HepG2 (cell line): ENCODE measurements at regions not wholly inside any gene's neighbourhood (a gene's known extent, or its start where the extent isn't known, plus 50 kb on each side); places are given as distances from the start of the nearest gene placed in this dataset.

Source experiments
- ATAC-seq: fragments of 200-7000 bp; cut with Tn5 transposase; 3 replicates; pipeline ENCODE4 v1.9.1; 2020; ENCODE audit warnings: mild to moderate bottlenecking, moderate library complexity
- BruUV-seq: library from RNA; stranded (reverse); fragments of 400-500 nt; replicated peaks from 2 replicates; lab custom pipeline; 2021; lab: Mats Ljungman, UMichigan
- CTCF ChIA-PET: fragments of 300-600 bp; formaldehyde crosslinking; extraction: SDS; loops from one replicate; lab custom pipeline; 2021; ENCODE audit warnings: low total read pairs, inconsistent platforms, low intra/inter-chr PET ratio; lab: Yijun Ruan, JAX
- POLR2A ChIA-PET: fragments of 350-600 bp; sonication (Branson Sonifier 250); formaldehyde crosslinking; loops from one replicate; lab custom pipeline; 2020; ENCODE audit warnings: antibody characterized with exemption, inconsistent platforms; lab: Yijun Ruan, JAX
- DNase-seq: peaks from one replicate; pipeline ENCODE4 v3.0.0-alpha.2; 2015; ENCODE audit warnings: low spot score
- FAIRE-seq: peaks from 3 replicates; lab custom pipeline; 2011; peaks lifted over from hg19 to GRCh38; lab: Jason Lieb, UNC
- H2AFZ ChIP-seq: one replicate; pipeline ENCODE4 v1.6.1; 2011; ENCODE audit warnings: low read length, inconsistent platforms
- H3K27ac ChIP-seq: fragments of 300-600 bp; 3 replicates; pipeline ENCODE4 v1.8.0; 2011; ENCODE audit warnings: mixed run types, mild to moderate bottlenecking, mixed read lengths, low read length, inconsistent platforms; ENCODE audit not compliant: insufficient read depth; ENCODE audit errors: extremely low read length
- H3K27me3 ChIP-seq, 2 experiments: fragments of 200-600 bp in 1 of 2; 2 replicates in 1 of 2; 3 replicates in 1 of 2; pipeline versions ENCODE4 v1.6.0 to v1.8.0; 2011; ENCODE audit warnings: low read length in 2 of 2, mild to moderate bottlenecking in 2 of 2, moderate library complexity in 2 of 2, inconsistent platforms in 1 of 2; ENCODE audit not compliant: insufficient read depth in 2 of 2, control insufficient read depth in 1 of 2
- H3K36me3 ChIP-seq, 2 experiments: fragments of 200-600 bp in 1 of 2; replicated peaks in 1 of 2; 2 replicates in 1 of 2; 3 replicates in 1 of 2; pipeline versions ENCODE4 v1.5.1 to v1.8.0; 2011; ENCODE audit warnings: low read length in 2 of 2, inconsistent platforms in 1 of 2; ENCODE audit not compliant: insufficient read depth in 2 of 2, control insufficient read depth in 1 of 2
- H3K4me1 ChIP-seq: 2 replicates; pipeline ENCODE4 v1.5.1; 2012; ENCODE audit warnings: low read length, inconsistent platforms; ENCODE audit not compliant: insufficient read depth
- H3K4me2 ChIP-seq: 2 replicates; pipeline ENCODE4 v1.6.0; 2011; ENCODE audit warnings: low read depth, low read length, inconsistent platforms
- H3K4me3 ChIP-seq, 3 experiments: fragments of 200-600 bp in 1 of 3; sonication (generic), shearing (Covaris generic) in 1 of 3; replicated peaks in 1 of 3; 2 replicates each; pipeline ENCODE4 v1.5.1; 2011 to 2016; ENCODE audit warnings: low read length in 3 of 3, inconsistent platforms in 2 of 3, low read depth in 2 of 3, mild to moderate bottlenecking in 2 of 3, control low read depth in 1 of 3, mixed read lengths in 1 of 3; ENCODE audit not compliant: insufficient read depth in 1 of 3
- H3K79me2 ChIP-seq: one replicate; pipeline ENCODE4 v1.6.1; 2011; ENCODE audit warnings: low read length, inconsistent platforms; ENCODE audit not compliant: insufficient read depth
- H3K9ac ChIP-seq: 2 replicates; pipeline ENCODE4 v1.6.0; 2011; ENCODE audit warnings: mild to moderate bottlenecking, low read depth, low read length, inconsistent platforms; ENCODE audit not compliant: insufficient read depth
- H3K9me3 ChIP-seq: 2 replicates; pipeline ENCODE4 v1.5.1; 2012; ENCODE audit warnings: mild to moderate bottlenecking, low read length
- H4K20me1 ChIP-seq: 2 replicates; pipeline ENCODE4 v1.6.0; 2011; ENCODE audit warnings: inconsistent platforms, mild to moderate bottlenecking, low read length, moderate library complexity; ENCODE audit not compliant: insufficient read depth
- HNF4G ChIP-seq, 2 experiments: sonication (generic) in 1 of 2; formaldehyde crosslinking in 1 of 2; IDR thresholded peaks; 2 replicates each; pipeline versions ENCODE4 v1.4.0 to v1.6.1; 2011 to 2020; ENCODE audit warnings: borderline replicate concordance in 2 of 2, low read depth in 2 of 2, mild to moderate bottlenecking in 2 of 2, low read length in 1 of 2, missing genetic modification reagents in 1 of 2, moderate library complexity in 1 of 2
- MEF2D ChIP-seq: sonication (generic); formaldehyde crosslinking; IDR thresholded peaks from 2 replicates; pipeline ENCODE4 v1.5.1; 2020; ENCODE audit warnings: mild to moderate bottlenecking, missing genetic modification reagents
- NPAS2 ChIP-seq: sonication (generic); formaldehyde crosslinking; IDR thresholded peaks from 2 replicates; pipeline ENCODE4 v1.8.0; 2022; ENCODE audit warnings: mild to moderate bottlenecking, missing genetic modification reagents, borderline replicate concordance
- SOX5 ChIP-seq: IDR thresholded peaks from 2 replicates; pipeline ENCODE4 v1.6.1; 2016; ENCODE audit warnings: borderline replicate concordance
- TBL1XR1 ChIP-seq: fragments of 150-350 bp; IDR thresholded peaks from 2 replicates; pipeline ENCODE4 v1.6.1; 2014; ENCODE audit warnings: borderline replicate concordance, low read length; ENCODE audit not compliant: partially characterized antibody
- TBX2 ChIP-seq: sonication (generic); formaldehyde crosslinking; IDR thresholded peaks from 2 replicates; pipeline ENCODE4 v1.5.0; 2020; ENCODE audit warnings: missing genetic modification reagents, mild to moderate bottlenecking, borderline replicate concordance
- ZBTB4 ChIP-seq: sonication (generic); formaldehyde crosslinking; IDR thresholded peaks from 2 replicates; pipeline ENCODE4 v1.4.0; 2020; ENCODE audit warnings: missing genetic modification reagents, mild to moderate bottlenecking, borderline replicate concordance
- ZC3H13 ChIP-seq: sonication (generic); formaldehyde crosslinking; IDR thresholded peaks from 2 replicates; pipeline ENCODE4 v1.8.1; 2023; ENCODE audit warnings: mild to moderate bottlenecking, missing genetic modification reagents, moderate library complexity
- ZKSCAN5 ChIP-seq: sonication (generic); formaldehyde crosslinking; IDR thresholded peaks from 2 replicates; pipeline ENCODE4 v1.5.1; 2020; ENCODE audit warnings: mild to moderate bottlenecking, missing genetic modification reagents
- ZNF556 ChIP-seq: sonication (generic); formaldehyde crosslinking; IDR thresholded peaks from 2 replicates; pipeline ENCODE4 v1.4.0; 2020; ENCODE audit warnings: mild to moderate bottlenecking, missing genetic modification reagents, borderline replicate concordance
- ZNF674 ChIP-seq: sonication (generic); formaldehyde crosslinking; IDR thresholded peaks from 2 replicates; pipeline ENCODE4 v1.5.0; 2020; ENCODE audit warnings: low read depth, mild to moderate bottlenecking, missing genetic modification reagents
- ZNF775 ChIP-seq: sonication (generic); formaldehyde crosslinking; IDR thresholded peaks from 2 replicates; pipeline ENCODE4 v1.4.0; 2020; ENCODE audit warnings: missing genetic modification reagents, mild to moderate bottlenecking, moderate library complexity, borderline replicate concordance
- WGBS: methylation state at CpG from one replicate; pipeline ENCODE4 v1.1.6; 2017; ENCODE audit warnings: low lambda C conversion rate; 5-methylcytosine and 5-hydroxymethylcytosine counted together
- in situ Hi-C: cut with HindIII; loops from 2 replicates; pipeline ENCODE4 v1.10.0; 2017; ENCODE audit warnings: low pct_unique_long_range_greater_than_20kb; ENCODE audit not compliant: extremely low pct_ligation_motif_present
- intact Hi-C: fragments of 100-400 bp; cut with micrococcal nuclease; formaldehyde crosslinking; loops from one replicate; pipeline ENCODE4 v1.10.0; 2022; ENCODE audit not compliant: unreplicated experiment
- TF ChIP-seq, protein P1 (sequence below): sonication (generic); formaldehyde crosslinking; IDR thresholded peaks from 2 replicates; pipeline ENCODE4 v1.9.0; 2022; ENCODE audit warnings: low read depth, missing genetic modification reagents
- TF ChIP-seq, protein P2 (sequence below): IDR thresholded peaks from 2 replicates; pipeline ENCODE4 v1.6.1; 2016; ENCODE audit warnings: missing compliant biosample characterization, missing genetic modification reagents, borderline replicate concordance

GRCh38 chr4:85187106-85187505 lies 220.6 kb upstream of the WDFY3 start:
- ATAC-seq (no peak), DNase-seq (no peak), FAIRE-seq (no peak)
- H3K27ac ChIP-seq: no peak overlapping the region
- in situ Hi-C loops (no loop called here), intact Hi-C loops (no loop called here)
- H3K36me3 ChIP-seq: no peaks in the 10 kb centered on the region
- ChIA-PET POLR2A (no interaction called here), CTCF (no interaction called here)
- H3K27me3 ChIP-seq: no peaks in the 10 kb centered on the region
- H2AFZ ChIP-seq: no peak overlapping the region
- H3K9me3 ChIP-seq: no peaks in the 10 kb centered on the region
- H3K9ac ChIP-seq: no peak overlapping the region
- no peaks in the 10 kb centered on the region for H3K79me2 ChIP-seq
- WGBS: 0% methylated on average over 1 of the region's 1 CpG
- no peak overlapping the region for H3K4me2 ChIP-seq
- H3K4me3 ChIP-seq: no peak overlapping the region
- no peaks in the 10 kb centered on the region for H4K20me1 ChIP-seq
- no TSS peak for BruUV-seq
- H3K4me1 ChIP-seq: no peaks in the 10 kb centered on the region
- no peak for TF ChIP-seq ZNF775 (CRISPR knock-in tag)
- TF ChIP-seq ZC3H13 (CRISPR knock-in tag): no peak
- TF ChIP-seq ZBTB4: no peak
- no peak for TF ChIP-seq TBX2 (CRISPR knock-in tag)
- TF ChIP-seq ZNF556 (CRISPR knock-in tag): no peak
- TF ChIP-seq, protein P1, sequence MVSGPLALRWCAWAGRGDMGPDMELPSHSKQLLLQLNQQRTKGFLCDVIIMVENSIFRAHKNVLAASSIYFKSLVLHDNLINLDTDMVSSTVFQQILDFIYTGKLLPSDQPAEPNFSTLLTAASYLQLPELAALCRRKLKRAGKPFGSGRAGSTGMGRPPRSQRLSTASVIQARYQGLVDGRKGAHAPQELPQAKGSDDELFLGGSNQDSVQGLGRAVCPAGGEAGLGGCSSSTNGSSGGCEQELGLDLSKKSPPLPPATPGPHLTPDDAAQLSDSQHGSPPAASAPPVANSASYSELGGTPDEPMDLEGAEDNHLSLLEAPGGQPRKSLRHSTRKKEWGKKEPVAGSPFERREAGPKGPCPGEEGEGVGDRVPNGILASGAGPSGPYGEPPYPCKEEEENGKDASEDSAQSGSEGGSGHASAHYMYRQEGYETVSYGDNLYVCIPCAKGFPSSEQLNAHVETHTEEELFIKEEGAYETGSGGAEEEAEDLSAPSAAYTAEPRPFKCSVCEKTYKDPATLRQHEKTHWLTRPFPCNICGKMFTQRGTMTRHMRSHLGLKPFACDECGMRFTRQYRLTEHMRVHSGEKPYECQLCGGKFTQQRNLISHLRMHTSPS (CRISPR knock-in tag): no peak
- TF ChIP-seq HNF4G (IDR thresholded peaks at IDR 0.05; ENCODE audit: borderline replicate concordance, low read depth, low read length): no peak
- no peak for TF ChIP-seq HNF4G (CRISPR knock-in tag; IDR thresholded peaks at IDR 0.05; ENCODE audit: borderline replicate concordance, low read depth)
- TF ChIP-seq MEF2D (CRISPR knock-in tag): no peak
- no peak for TF ChIP-seq SOX5 (CRISPR knock-in tag)
- TF ChIP-seq ZKSCAN5 (CRISPR knock-in tag): no peak
- TF ChIP-seq ZNF674 (CRISPR knock-in tag): no peak
- TF ChIP-seq, protein P2, sequence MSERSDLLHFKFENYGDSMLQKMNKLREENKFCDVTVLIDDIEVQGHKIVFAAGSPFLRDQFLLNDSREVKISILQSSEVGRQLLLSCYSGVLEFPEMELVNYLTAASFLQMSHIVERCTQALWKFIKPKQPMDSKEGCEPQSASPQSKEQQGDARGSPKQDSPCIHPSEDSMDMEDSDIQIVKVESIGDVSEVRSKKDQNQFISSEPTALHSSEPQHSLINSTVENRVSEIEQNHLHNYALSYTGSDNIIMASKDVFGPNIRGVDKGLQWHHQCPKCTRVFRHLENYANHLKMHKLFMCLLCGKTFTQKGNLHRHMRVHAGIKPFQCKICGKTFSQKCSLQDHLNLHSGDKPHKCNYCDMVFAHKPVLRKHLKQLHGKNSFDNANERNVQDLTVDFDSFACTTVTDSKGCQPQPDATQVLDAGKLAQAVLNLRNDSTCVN: no peak
- TF ChIP-seq NPAS2 (CRISPR knock-in tag): no peak
- TF ChIP-seq TBL1XR1: no peak
